UCSD-AML1 (cell line): ENCODE measurements at regions not wholly inside any gene's neighbourhood (a gene's known extent, or its start where the extent isn't known, plus 50 kb on each side); places are given as distances from the start of the nearest gene placed in this dataset.
"Not testable (repeated sequence)": the region's sequence is repeated elsewhere in the genome, so short reads cannot be mapped to it uniquely, and the experiment has no call there.

Experiments used
- DNase-seq: peaks from one replicate; lab custom pipeline; 2025; ENCODE audit not compliant: unreplicated experiment; lab: John Stamatoyannopoulos, UW

DNA sequence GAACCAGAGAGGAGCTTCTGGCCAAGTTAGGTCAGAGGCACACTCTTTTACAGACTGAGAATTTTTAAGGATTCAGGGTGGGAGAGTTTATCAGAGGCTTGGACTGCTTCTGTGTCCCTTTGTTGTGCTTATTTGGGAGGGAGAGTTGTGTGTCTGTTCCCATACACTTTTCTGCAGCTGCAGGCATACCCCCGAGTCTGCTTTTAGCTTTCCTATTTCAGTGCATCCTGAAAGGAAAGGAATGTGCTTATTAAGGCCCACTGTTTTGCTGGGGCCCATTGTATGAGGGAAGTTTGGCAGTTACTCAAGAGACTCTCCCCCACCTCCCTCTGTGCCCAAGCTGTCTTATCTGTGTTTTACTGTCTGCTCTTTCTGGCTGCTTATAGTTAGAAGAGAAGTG lies 257.4 kb upstream of the AADAT start:
- not testable (repeated sequence) for DNase-seq

DNA sequence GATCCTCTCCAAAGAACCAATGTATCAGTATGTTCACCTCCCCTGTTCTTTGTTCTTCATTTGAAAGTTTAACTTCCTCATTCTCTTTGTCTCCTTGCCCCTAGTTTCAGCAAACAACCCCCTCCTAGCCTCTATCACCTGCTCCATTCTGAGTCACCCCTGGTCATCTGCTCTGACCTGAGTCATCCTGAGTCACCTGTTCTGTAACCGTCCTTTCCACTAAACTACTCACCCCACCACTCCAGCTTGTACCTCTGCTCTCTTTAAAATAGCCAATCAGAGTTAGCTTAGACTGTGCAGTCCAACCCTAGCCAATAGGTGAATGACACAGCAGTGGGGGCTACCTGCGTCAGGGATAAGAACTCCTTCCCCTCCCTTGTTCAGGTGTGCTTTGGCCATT lies 249.8 kb upstream of the AADAT start:
- DNase-seq: no peak

DNA sequence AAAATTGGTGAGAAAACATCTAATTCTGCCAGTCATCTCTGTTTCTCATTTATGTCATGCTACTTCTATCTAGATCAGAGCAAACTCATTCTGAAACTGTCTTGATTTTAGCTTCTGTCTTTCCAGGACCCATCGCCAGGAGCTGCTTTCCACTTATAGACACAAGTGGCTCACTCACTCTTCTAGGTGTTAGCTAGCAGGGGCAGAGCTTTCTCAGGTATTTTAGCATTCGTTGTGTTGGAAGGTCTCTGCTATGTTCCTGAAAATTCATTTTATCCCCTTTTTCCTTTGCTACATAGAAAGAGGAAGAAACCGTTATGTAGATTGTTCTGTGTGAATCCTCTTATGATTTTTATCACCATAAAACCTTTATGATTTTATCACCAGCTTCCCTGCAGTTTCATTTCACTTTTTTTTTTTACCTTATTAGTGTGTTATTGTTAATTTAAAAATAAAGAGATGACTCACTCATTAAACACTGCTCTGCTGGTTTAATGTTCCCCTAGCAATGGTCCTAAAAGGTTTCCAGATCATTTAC lies 246.6 kb upstream of the AADAT start:
- no peak for DNase-seq

DNA sequence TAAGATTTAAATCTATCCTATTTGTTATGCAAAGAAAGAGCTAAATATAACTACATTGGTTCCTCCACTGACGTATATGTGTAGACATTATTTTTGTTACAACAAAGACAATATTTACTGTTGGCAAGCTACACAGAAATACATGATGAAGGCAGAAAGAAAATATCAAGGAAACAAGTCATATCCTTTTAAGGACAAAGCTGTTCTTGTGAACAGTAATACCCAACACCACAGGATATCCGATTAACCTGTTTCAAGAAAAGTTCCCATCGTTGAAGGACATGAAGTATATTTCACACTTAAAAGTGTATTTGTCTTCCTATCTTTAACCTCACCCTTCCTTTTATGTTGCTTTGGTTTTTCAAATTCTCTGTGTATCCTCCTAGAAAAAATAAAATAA lies 235.8 kb upstream of the AADAT start:
- no peak for DNase-seq

DNA sequence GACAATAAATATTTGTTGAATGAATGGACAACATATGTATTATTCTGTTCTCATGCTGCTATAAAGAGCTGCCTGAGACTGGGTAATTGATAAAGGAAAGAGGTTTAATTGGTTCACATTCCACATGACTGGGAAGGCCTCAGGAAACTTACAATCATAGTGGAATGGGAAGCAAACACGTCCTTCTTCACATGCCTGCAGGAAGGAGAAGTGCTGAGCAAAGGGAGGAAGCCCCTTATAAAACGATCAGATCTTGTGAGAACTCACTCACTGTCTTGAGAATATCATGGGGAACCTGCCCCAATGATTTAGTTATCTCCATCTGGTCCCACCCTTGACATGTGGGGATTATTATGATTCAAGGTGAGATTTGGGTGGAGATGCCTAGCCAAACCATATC lies 233.9 kb upstream of the AADAT start:
- no peak for DNase-seq

DNA sequence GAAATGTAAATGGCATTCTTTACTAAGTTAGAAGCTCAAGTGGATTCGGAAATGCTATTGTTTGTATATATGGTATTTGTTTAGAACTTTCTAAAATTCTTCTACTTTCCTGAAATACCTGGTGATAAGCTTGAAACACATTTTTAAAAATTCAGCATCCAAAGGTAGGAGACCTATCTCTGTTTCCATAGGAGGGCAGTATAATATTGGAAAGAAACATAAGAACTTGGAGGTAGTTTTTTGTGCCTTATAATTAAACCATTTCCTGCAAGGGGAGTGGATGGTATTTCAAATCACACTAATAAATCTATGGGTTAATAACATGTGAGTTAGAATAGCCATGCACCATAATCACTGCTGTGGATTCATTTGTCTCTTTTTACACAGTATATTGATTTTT lies 217.4 kb upstream of the AADAT start:
- DNase-seq: no peak

DNA sequence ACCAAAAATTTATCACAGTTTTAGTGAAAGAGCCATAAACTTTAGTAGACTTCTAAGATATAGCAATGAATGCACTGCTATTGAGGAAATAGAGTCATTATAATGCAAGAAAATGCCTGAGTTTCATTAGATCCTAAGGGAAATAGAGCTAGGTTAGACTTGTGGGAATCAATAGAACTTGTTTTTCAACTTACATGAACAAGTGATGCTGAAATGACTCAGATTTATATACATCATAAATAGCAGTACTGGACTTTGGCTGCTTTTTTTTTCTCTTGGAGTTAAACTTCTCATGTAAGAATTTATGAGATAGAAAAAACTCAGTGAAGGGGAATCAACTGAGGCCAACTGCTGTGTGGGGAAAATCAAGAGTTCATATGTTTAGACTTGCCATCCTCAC lies 216.5 kb upstream of the AADAT start:
- DNase-seq: no peak

DNA sequence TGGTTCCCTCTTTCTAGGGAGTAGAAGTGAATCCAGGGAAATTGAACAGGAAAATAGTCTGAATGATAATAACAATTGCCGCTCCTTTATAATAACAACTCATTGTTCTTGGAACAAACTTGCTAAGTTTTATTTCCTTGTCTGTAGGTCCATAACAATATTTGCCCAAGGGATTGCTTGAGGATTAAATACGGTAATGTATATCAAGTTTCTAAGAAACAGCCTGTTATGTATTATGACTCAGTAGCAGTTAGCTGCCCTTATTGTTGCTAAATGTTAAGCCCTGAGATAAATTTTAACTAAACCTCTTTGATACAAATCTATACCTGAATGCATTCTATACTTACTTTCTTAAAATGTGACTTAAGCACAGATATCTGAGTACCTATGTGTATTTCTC lies 215.9 kb upstream of the AADAT start:
- no peak for DNase-seq

DNA sequence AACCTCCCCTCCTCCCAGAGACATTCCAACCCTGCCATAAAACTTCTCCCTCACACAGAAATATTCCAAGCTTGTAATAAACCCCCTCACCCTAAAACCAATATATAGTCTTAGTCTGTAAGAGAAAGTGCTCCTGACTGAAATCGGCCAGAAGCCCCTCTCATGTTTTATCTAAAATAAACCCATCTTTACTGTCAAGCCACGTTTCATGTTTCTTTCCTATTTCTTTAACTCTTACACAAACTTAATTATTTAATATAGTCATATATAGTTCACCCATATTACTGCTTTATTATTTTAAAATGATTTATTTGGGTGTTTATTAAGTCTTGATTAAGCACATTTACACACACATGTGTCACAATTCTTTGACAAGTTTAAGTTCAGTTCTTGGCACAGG lies 191.3 kb upstream of the AADAT start:
- no peak for DNase-seq

DNA sequence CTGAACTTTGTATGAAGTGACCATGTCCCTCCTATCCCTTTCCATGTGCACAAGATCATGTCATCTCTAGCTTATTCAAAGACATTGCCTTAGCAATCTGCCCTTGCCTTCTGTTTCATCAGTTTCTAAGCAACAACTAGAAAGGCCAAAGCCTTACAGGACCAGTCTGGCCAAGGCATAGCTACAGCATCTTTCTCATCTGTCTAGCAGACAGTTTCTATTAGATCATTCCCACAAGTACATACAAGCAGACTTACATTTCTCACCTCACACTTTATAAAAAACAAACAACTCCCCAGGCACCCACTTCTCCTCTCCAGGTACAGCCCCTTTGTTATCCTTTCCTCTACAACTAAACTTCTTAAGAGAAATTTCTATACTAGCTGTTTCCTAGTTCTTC lies 188.7 kb upstream of the AADAT start:
- DNase-seq: no peak

DNA sequence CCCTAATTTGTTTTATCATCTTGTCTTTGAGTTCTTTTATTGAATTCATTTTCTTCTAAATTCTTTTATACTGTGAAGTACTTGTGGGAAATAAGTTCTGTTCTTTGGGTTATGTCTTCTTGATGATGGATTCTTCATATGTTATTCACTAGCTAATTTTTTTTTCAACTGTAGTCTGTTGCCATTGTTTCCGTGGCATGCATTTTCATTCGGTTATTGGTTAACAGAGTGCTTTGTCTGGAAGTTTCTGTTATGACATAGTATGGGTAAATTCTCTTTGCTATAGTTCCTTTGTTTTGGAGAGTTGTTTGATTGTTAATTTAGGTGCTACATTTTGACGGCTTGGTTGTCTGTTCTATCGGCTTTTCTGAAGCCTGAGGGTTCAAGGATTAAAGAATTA lies 184.9 kb upstream of the AADAT start:
- no peak for DNase-seq

DNA sequence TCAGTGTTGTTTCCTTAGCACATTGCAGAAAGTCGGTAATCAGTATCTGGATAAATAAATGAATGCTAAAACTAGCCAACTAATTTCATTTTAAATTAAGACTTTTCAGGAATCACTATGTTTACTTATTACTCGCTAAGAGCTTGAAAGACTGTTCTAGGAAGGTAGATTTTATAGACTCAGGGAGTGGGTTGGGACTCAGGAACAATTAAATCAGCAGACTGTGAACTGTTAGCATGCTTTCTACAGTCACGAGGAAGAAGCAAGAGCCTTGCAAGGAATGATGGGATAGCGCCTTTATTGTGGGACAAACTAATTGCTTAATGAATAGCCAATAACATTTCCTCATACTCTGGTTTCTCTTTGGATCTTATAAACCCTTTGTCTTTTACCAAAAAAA lies 183.2 kb upstream of the AADAT start:
- DNase-seq: no peak

DNA sequence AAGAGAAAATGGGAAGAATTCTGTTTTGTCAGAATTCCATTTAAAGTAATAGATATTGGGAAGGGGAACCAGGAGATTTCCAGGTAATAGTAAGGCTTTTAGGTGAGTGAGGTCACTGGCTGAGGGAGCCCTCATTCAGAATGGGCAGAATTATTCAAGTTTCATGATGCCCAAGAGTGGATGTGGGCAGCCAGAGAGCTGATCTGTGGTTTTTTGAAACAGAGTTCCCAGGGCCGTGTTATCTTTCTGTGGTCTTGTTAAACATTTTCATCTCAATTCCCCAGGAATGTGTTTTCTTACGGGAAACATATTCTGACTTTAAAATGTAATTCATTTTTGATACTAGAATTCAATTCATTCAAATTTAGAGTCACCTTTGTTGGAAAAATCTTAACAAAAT lies 182.0 kb upstream of the AADAT start:
- DNase-seq: no peak

DNA sequence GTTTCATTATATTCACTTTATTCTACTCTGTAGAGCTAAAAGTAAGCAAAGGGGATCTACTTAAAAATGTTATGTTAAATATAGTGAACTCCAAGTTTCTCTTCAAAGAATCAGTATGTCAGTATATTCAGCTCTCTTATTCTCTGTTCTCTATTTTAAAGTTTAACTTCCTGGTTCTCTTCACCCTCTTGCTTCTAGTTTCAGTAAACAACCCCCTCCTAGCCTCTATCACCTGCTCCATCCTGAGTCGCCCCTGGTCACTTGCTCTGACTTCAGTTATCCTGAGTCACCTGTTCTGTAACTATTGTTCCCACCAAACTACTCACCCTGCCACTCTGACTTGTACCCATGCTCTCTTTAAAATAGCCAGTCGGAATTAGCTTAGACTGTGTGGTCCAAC lies 180.9 kb upstream of the AADAT start:
- DNase-seq: no peak

DNA sequence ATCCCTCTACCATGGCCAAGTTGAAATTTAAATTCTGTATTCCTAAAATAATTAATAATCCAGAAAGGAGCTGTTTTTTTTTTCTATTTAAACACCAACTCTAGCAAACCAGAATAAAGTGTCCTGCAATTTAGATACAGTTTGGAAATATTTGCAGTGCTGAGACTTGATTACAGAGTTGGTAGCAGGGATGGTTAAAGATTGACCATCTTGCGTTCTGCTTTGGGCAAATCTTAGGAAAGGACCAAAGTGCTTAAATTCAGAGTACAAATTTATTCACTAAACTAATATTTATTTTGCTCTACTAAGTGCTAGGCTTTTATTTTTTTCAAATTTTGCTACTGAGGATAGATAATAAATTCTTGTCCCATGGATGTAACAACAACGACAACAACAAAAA lies 180.2 kb upstream of the AADAT start:
- DNase-seq: no peak

DNA sequence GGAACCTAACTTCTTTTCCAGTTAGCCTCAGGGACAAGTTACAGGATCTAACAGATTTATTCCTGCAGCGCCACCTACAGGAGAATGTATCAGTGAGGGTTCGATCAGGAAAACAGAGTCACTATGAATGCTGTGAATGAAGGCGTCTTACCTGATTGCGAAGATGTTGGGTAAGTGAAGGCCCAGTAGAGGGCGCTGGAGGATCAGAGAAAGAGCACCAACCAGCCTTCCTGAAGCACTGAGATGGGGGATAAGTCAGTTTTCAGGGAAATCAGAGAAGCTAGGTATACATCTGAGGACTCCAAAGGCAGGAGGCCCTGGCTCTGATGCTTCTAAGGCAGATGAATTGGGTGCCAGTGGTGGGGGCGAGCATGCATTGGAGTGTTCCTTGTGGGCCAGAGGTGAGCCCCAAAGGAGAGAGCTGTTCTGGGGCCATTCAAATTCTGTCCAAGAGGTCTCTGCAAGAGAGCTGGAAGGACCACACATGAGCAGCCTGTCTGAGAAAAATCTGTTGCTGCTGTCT lies 169.9 kb upstream of the AADAT start:
- DNase-seq: peak; percentile 81

DNA sequence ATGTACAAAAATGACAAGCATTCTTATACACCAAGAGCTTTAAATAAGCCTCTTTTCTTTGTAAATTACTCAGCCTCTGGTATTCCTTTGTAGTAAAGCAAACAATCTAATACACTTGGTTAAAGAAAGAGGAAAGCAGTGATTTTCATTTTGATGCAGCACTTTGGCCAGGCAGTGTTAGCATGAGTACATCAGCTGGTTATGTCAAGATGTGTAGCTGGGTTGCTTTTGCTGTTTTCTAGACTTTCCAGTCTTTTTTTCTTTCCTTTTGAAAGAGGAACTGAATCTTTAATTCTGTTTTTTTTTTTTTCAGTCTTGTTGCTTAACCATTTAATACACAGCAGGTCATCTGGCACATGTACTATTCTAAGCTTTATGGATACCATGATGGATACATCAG lies 167.1 kb upstream of the AADAT start:
- DNase-seq: no peak

DNA sequence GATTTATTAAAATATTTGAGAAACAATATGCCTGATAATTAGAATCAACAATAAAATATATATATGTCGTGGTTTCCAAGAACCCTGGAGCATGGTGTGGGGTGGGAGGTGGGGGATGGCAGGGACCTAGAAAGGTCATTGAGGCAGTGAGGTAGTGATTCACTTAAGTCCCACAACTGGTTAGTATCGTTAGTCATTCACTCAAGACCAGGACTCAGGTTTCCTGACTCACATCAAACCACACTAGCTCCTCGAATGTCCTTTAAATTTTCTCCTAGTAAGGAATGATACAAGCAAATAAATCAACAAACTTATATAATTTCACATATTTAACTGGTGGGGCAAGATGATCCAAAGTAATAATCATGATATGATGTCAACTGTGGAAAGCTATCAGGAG lies 158.8 kb upstream of the AADAT start:
- DNase-seq: no peak

DNA sequence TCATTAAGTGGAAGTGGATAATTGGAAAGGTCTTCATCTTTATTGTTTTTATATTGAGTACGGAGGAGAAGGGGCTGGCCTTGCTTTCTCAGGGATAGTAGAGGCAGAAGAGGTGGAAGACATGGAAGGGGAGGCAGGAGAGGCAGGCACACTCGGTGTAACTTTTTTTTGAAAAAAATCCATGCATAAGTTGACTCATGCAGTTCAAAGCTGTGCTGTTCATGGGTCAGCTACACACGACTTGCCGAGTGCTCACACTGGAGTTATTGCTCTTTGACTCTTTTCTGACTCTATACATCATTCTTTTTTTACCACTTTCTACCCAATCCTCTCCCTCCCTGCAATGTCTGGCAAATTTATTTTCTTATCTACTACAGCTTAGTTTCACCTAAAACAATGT lies 158.3 kb upstream of the AADAT start:
- no peak for DNase-seq

DNA sequence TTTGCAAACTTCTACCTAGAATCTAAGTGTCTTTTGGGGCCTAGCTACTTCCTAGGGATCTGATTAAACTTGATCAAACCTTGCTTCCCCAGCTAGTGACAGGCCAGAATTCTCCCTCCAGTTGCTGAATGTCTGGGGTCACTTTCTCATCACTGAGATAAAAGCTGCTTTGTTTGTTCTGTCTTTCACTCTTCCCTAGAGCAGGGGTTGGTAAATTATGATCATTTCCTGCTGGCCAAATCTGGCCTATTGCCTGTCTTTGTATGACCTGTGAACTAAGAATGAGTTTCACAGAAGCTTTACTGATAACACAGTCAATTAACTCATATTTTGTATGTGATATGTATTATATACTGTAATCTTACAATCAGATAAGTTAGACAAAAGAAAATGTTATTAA lies 157.8 kb upstream of the AADAT start:
- DNase-seq: no peak

DNA sequence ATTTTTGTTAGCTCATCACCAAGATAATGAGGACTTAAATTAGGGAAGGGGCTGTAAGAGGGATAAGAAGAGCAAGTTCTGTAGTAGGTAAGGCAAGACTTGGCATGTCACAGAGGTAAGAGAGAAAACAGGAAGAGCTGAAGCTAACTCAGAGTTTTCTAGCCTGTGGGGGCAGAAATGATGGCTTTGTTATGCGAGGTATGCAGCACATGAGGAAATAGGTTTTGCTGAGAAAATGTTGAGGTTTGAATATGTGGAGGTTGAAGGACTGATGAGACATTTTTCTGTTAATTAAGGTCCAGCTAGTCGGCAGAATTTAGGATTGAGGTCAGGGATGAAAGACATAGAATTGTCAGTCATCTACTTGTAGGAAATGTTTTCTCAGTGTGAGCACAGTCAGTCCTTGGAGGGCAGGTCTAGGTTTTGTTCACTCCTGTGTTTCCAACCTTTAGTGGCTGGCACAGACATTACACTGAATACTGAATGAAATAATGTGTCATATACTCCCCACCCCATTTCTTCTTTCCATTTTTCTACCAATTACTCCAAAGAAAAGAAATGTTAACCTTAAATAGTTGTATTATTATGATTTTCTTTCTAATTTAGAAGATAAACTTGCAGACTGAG lies 154.0 kb upstream of the AADAT start:
- DNase-seq: no peak

DNA sequence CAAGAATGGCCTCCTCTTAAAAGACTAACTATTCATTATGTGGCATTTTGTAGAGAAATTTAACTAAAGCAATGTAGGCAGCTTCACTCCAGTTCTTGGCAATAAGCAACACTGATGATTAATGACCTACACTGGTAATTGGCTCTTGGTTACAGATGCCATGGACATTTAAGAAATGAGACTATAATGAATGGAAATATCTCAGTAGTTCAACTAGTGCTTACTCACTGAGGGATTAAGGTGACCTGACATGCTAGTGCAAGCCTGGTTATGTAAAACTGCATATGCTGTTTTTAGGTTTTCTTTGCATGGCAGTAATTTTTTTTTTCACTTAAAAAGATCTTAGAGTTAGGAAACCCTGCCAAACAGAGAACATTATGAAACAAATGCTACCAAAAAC lies 152.7 kb upstream of the AADAT start:
- DNase-seq: no peak

DNA sequence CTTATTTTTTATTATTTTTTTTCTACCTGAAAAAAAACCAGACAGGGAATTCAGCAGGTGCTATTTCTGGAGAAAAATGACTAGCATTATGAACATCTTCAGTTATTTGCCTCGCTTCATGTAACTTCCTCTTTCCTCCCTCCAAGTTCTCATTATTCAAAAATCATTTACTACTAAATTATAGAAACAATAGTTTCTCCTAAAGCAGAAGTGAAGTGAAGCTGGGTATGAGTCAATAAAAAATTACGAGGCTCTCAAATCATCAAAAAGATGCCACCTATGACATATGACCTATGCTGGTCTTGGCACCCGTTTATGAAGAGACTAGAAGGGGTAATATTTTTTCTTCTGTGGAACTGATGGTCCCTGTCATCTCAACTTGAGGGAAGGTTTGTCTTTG lies 145.0 kb upstream of the AADAT start:
- no peak for DNase-seq
